ENCODE measurements at regions not wholly inside any gene's neighbourhood (a gene's known extent, or its start where the extent isn't known, plus 50 kb on each side); places are given as distances from the start of the nearest gene placed in this dataset.
"Not testable (repeated sequence)": the region's sequence is repeated elsewhere in the genome, so short reads cannot be mapped to it uniquely, and the experiment has no call there.

- DNase-seq (ENCODE audit: low spot score) = no peak
- no peak for ATAC-seq
Measured at GRCh38 chr11:87573708-87574107, 536.0 kb downstream of the TMEM135 start.

- no peak for ATAC-seq
- no peak for DNase-seq (ENCODE audit: low spot score)
Measured at GRCh38 chr11:87572881-87573280, 535.1 kb downstream of the TMEM135 start.

GRCh38 chr11:87560352-87560751 lies 522.6 kb downstream of the TMEM135 start:
- DNase-seq (ENCODE audit: low spot score) (no peak), ATAC-seq (no peak)

GRCh38 chr11:87559852-87560251 lies 522.1 kb downstream of the TMEM135 start:
- not testable (repeated sequence) for DNase-seq (ENCODE audit: low spot score); ATAC-seq

GRCh38 chr11:87555101-87555500 lies 517.4 kb downstream of the TMEM135 start:
- ATAC-seq = no peak
- no peak for DNase-seq (ENCODE audit: low spot score)

- ATAC-seq = no peak
- no peak for DNase-seq (ENCODE audit: low spot score)
Measured at GRCh38 chr11:87548797-87549196, 511.1 kb downstream of the TMEM135 start.

GRCh38 chr11:87545858-87546257 lies 508.1 kb downstream of the TMEM135 start:
- no peak for DNase-seq (ENCODE audit: low spot score)
- no peak for ATAC-seq

- ATAC-seq (no peak), DNase-seq (ENCODE audit: low spot score) (no peak)
Measured at GRCh38 chr11:87539596-87539995, 501.9 kb downstream of the TMEM135 start.

GRCh38 chr11:87536565-87536964 lies 498.8 kb downstream of the TMEM135 start:
- ATAC-seq (no peak), DNase-seq (ENCODE audit: low spot score) (no peak)

GRCh38 chr11:87536016-87536415 lies 498.3 kb downstream of the TMEM135 start:
- no peak for DNase-seq (ENCODE audit: low spot score)
- ATAC-seq = no peak

GRCh38 chr11:87535513-87535912 lies 497.8 kb downstream of the TMEM135 start:
- DNase-seq (ENCODE audit: low spot score) = no peak
- ATAC-seq = no peak

GRCh38 chr11:87531835-87532234 lies 494.1 kb downstream of the TMEM135 start:
- not testable (repeated sequence) for DNase-seq (ENCODE audit: low spot score); ATAC-seq

GRCh38 chr11:87529486-87529885 lies 491.8 kb downstream of the TMEM135 start:
- DNase-seq (ENCODE audit: low spot score) (no peak), ATAC-seq (no peak)

GRCh38 chr11:87528752-87529151 lies 491.0 kb downstream of the TMEM135 start:
- ATAC-seq (no peak), DNase-seq (ENCODE audit: low spot score) (no peak)

- DNase-seq (ENCODE audit: low spot score) = no peak
- ATAC-seq = no peak
Measured at GRCh38 chr11:87523276-87523675, 485.5 kb downstream of the TMEM135 start.

GRCh38 chr11:87518266-87518665 lies 480.5 kb downstream of the TMEM135 start:
- ATAC-seq = no peak
- DNase-seq (ENCODE audit: low spot score) = no peak

GRCh38 chr11:87517351-87517750 lies 479.6 kb downstream of the TMEM135 start:
- DNase-seq (ENCODE audit: low spot score) = no peak
- ATAC-seq = no peak

GRCh38 chr11:87507722-87508121 lies 470.0 kb downstream of the TMEM135 start:
- DNase-seq (ENCODE audit: low spot score); ATAC-seq: not testable (repeated sequence)

- not testable (repeated sequence) for DNase-seq (ENCODE audit: low spot score); ATAC-seq
Measured at GRCh38 chr11:87506946-87507345, 469.2 kb downstream of the TMEM135 start.

- no peak for DNase-seq (ENCODE audit: low spot score)
- ATAC-seq = no peak
Measured at GRCh38 chr11:87501388-87501787, 463.7 kb downstream of the TMEM135 start.

- not testable (repeated sequence) for DNase-seq (ENCODE audit: low spot score); ATAC-seq
Measured at GRCh38 chr11:87494936-87495335, 457.2 kb downstream of the TMEM135 start.

GRCh38 chr11:87494026-87494425 lies 456.3 kb downstream of the TMEM135 start:
- DNase-seq (ENCODE audit: low spot score); ATAC-seq: not testable (repeated sequence)

- ATAC-seq (no peak), DNase-seq (ENCODE audit: low spot score) (no peak)
Measured at GRCh38 chr11:87493516-87493915, 455.8 kb downstream of the TMEM135 start.

GRCh38 chr11:87491381-87491780 lies 453.6 kb downstream of the TMEM135 start:
- ATAC-seq = no peak
- no peak for DNase-seq (ENCODE audit: low spot score)
